ENCODE measurements at regions not wholly inside any gene's neighbourhood (a gene's known extent, or its start where the extent isn't known, plus 50 kb on each side); places are given as distances from the start of the nearest gene placed in this dataset.

DNA sequence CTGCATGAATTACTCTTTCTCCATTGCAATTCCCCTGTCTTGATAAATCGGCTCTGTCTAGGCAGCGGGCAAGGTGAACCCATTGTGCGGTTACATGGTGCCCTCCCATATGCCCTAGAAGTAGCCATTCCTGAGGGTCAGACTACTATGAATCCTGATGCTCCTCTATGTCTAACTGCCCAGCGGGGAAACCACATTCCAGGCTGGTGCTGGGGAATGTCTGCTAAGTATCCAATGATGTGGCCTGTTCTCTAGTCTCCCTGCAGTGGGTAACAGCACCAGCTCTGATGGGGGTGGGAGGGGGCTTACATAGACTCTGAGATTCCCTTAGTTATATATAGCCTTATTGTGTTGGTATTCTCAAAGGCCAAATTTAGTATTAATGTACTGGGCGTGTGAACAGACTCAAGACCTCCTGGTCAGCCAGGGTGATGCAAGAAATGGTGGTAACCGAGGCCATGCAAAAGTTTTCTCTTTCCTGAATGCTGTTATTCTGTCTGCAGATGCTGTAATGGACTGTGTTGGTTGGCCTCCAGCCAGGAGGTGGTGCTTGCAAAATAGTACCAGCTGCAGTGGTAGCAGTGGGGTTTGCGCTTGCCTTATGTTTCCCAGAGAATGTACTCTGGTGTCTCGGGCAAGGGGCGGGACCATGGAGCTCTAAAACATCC is 564.8 kb upstream of the SLITRK1 start:
- DNase-seq (ENCODE audit: low read depth): peak; percentile 36

DNA sequence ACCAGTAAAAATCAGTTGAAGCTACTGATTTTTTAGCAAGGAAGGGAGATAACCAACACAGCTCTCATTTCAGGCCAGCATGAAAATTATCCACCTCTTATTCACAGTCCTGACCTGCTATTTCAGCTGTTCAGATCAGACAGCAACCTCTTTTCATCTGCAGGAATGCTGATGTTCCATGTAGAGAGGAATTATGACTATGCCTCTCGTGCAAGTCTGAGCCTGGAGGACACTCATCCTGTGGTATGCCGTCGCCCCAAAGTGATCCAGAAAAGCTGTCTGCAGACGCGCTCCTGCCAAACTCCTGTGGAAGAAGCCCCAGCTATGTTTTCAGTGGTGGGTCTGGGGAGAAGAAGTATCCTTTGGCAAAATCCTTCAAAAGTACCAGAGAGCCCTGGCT is 563.5 kb upstream of the SLITRK1 start:
- peak; percentile 57 for DNase-seq (ENCODE audit: low read depth)

DNA sequence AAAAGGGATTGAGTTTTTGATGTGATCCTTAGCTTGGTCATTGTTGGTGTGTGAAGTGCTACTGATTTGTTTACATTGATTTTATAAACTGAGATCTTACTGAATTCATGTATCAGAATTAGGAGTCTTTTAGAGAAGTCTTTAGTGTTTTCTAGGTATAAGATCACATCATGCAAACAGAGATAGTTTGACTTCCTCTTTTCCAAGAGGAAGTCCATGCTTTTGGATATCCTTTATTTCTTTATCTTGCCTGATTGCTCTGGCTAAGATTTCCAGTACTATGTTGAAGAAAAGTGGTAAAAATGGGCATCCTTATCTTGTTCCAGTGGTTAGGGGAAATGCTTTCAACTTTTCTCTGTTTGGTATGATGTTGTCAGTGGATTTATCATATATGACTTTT is 561.2 kb upstream of the SLITRK1 start:
- no peak for DNase-seq (ENCODE audit: low read depth)

DNA sequence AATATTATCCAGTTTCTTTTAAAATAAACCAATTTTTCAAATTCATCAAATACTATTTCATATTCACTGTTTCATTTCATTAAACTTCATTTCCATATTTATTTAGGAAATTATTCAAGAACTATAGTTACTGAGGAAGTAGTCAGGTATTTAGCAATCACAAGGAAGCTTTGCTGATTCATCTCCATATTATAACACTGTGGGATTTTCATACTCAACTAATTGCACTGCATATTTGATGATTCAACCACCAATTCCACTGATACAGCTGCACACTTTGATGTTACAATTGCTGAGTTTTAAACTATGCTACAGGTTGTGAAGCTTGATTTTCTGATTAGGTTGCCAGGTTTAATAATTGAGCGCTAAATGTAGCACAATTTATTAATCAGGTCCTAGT is 556.8 kb upstream of the SLITRK1 start:
- DNase-seq (ENCODE audit: low read depth): peak; percentile 74

DNA sequence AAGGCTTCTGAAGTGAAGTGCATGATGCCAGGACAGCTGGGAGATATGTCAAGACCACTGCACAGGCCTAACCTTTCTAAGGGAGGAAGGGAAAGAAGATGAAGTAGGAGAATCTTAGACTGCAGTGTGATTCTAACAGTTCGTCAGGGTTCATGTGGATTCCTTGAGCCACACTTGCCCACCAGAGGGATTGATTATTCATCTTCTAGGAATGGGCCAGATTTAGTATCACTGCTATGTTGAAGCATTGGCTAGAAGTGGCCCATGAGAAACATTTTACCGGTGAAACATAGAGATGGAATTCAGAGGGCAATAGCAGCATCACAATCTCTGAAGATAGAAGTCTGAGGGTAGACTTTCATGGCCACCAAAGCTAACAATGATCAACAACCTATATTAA is 550.8 kb upstream of the SLITRK1 start:
- DNase-seq (ENCODE audit: low read depth): peak; percentile 91

DNA sequence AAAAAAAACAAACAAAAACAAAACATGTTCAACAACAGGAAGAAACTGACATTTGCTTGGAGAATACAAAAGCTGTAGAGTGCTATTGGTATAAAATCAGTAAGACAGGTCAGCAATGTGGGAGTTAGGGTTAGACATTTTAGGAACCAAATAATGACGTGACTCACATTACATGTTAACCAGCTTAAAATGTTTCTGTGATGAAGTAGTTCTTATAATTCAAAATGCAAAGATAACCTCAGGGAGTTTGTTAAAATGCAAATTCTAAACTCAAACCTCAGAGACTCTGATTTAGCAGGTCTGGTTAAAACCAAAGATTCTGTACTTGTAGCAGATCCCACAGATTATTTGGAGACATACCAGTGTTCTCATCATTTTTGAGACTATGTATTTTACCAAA is 549.4 kb upstream of the SLITRK1 start:
- DNase-seq (ENCODE audit: low read depth): peak; percentile 70

DNA sequence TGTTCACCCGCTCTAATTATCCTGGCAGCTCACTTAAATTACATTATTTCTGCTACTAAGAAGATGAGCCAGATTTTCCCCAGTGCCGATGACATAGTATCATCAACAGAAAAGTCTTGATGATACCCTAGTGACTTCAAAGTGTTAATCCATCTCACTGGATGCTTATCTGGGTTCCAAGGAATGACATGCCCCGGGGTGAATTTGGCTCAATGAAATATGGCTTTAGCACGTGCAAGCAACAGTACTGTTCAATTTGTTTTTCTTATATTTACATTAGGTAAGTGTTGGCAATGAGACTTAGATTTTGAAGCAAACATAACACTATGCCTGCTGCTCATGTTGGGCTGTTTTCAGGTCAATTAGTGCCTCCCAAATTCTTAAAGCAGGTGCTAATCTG is 548.2 kb upstream of the SLITRK1 start:
- no peak for DNase-seq (ENCODE audit: low read depth)

DNA sequence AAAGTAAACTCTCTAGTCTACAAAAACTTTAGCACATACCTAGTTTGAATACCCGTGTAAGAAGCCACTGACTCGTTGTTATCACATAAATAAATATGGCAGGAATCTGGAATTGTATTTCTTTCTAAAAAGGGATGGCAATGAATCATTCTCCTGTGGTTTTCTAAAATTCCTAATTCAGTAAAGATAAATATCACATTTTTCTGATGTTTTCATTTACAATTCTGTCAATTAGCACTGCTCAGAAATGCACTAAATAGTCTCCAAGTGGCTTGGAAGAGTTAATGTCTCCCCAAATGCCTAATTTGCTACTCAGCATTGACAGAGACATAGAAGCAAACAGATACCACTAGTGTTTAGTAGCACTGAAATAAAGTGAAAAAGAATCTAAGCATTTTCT is 547.7 kb upstream of the SLITRK1 start:
- peak; percentile 90 for DNase-seq (ENCODE audit: low read depth)

DNA sequence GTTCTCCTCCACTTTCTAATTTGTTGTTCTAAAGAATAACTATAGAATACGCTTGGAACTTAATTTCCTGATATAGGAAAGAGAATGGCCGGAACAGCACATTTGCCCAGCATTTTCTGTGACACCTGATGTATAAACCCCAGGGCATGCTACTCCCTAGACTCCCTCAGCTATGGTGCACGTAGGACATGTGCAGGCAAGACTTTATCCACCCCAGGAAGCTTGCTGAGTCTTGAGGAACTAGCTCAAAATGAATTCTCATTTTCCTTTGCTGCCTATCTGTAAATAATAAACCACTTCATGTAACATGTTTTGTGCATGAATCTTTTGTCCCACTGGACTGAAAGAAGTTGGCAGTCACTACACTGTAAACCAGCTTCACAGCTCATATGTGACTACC is 535.8 kb upstream of the SLITRK1 start:
- DNase-seq (ENCODE audit: low read depth): no peak

DNA sequence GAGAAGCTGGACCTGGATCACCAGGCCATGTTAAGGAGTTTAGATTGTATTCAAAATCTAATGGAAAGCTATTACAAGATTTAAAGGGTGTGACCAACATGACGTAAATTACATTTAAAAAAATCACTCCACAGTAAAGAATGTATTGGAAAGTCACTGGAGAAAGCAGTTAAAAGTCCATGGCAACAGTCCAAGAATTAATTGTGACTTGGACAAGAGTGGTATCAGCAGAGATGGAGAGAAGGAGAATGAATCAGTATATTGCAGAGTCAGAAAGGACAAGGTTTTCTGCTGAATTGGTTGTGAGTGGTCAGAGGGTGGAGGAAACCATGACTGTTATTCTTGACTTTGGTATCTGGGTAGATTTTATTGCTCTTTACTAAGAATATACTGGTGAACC is 535.1 kb upstream of the SLITRK1 start:
- DNase-seq (ENCODE audit: low read depth): peak; percentile 63

DNA sequence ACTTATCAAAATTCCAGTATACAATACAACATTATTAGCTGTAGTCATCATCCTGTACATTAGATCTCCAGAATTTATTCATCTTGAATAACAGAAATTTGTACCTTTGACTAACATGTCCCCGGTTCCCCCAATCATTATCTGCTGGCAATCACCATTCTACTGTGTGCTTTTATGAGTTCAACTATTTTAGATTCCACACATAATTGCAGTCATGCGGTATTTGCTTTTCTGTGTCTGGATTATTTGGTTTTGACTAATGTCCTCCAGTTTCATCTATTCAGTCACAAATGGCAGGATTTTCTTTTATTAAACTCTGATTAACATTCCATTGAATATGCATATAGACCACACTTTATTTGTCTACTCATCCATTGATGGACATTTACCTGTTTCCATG is 530.7 kb upstream of the SLITRK1 start:
- peak; percentile 67 for DNase-seq (ENCODE audit: low read depth)

DNA sequence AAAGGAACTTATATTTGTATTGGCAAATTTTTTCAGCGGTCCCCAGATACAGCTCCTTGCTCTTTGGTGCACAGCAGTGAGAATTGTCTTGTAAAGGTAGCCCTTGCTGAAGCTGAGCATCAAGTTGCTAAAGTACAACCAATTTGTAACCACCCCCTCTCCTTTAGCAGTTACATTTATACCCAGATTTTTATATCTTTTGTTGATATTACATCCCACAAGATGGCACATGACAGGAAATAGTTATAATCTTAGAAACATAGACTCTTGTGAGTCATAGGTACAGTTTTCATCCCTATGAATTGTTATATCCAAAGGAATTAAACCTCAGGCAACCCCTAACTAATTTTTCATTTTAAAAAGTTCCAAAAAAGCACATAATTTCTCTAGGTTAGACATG is 523.0 kb upstream of the SLITRK1 start:
- DNase-seq (ENCODE audit: low read depth): peak; percentile 37

DNA sequence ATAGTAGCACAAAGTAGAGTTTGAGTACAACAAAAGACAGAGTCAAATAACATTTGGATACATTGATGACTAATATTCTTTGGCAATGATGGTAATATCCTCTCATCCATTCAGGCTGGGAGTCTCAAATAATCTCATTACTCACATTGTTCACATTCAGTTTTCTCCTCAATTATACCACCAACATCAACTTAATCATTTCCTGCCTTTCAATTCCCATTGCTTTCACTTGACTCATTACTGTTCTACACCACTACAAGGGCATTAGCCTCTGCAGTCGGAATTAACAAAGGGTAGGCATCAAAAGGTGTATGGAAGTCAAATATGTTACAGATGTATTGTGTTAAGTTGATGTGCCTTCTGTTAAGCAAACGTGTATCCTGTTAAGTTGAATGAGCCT is 518.4 kb upstream of the SLITRK1 start:
- DNase-seq (ENCODE audit: low read depth): peak; percentile 87

DNA sequence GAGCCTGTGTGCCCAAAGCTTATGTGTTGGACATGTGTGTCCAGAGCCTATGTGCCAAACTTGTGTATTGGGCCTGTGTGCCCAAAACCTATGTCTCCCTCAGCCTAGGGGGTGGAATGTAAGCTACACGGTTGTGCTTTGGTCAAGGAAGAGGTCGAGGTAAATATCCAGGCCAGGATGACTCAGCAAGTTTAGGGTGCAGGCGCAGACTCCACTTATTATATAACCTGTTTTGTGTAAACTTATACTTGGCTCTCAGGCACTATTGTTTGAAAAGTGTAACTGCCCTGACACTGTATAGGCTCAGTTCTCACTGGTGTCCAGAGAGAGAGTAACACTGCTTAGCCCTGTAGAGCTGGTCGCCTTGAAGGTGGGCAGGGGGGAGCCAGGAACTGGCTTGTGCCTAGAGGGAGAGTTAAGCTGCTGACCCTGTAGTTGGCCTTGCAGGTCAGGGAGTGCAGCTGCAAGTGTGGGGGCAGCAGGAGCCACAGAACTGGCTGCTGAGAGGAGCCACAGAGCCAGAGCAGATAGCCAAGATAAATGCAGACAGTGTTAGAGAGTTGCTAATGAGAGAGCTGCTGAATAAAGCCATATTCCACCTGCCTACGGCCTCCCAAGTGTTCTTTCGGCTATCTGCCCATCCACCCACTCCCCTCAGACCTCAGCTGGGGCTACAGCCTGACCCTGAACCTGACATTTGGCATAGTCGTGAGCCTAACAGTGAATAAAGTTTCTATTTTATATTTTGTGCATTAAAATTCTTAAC is 517.2 kb upstream of the SLITRK1 start:
- no peak for DNase-seq (ENCODE audit: low read depth)

DNA sequence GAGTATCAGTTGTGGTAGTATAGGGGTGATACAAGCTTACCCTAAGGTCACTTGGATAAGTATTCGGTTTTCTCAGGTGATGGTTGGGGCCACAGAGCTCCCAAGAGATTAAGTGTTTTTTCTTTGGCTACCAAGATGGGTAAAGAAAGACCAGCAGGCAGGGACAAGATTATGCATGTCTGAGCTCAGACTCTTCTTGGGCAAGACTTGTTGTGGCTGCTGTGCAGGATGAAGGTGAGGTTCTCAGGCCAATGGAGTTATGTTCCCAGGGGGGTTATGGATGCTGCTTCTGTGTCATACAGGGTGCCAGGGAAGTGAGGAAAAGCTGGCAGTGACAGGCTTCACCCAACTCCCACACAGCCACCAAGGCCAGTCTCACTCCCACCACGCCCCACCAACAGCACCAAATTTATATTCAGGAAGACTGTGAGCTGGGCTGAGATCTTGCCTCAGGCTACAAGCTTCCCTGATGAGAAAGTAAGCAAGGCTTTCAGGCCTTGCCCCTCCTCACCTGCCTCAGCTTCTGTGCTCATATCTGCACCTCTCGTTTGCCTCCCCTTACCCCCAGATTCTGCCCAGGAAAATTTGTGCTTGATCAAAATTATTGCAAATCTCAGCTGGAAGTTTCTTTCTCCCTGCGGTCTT is 511.8 kb upstream of the SLITRK1 start:
- DNase-seq (ENCODE audit: low read depth): no peak

DNA sequence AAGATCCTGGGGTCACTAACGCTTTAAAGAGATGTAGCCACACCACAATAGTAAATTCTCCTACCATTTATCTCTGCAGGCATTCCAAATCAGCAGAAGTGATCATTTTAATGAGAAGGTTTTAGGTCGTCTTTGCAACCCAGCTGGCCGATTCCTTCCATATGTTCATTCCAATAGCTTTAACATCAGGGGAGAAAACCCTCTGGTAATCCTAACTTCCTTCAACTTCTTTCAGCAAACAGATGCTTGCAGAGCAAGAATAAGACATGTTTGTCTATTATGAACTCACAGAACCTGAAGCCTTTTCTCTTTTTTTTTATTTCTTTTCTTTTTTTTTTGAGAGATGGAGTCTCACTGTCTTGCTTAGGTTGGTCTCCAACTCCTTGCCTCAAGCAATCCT is 498.6 kb upstream of the SLITRK1 start:
- DNase-seq (ENCODE audit: low read depth): peak; percentile 7

DNA sequence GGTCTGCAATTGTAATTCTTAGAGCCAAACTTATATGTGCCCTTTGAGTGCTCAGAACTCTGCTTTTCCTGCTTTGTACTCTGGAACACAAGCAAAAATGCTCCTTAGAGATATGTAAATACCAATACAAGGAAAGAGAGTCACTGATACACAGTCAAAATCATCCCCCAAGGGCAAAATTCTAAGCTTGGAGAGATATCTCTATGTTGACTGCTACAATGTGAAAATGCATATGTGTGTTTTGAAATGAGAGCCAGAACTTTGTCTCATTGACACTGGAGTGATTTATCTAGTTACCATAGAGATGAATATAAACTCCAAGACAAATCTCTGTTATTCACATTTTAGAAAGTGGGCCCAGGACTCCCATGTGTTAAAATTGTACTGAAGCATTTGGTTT is 494.8 kb upstream of the SLITRK1 start:
- DNase-seq (ENCODE audit: low read depth): peak; percentile 17

DNA sequence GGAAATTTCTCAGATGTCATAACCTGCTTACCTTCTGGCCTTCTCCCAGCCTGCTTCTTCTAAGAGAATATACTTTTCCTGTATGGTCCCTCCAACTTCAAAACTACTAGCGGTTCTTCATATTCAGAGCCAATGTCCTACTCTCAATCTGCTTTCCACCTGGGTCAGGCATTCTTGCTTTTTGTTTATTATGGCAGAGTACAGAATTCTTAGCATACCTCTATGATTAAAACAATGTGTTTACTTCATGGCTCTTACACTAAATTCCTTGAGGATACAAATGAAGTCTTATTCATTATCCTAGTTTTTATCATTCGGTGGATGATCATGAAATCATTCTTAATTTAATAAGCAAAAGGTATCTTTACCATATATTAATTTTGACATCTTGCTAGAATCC is 484.2 kb upstream of the SLITRK1 start:
- DNase-seq (ENCODE audit: low read depth): peak; percentile 45

DNA sequence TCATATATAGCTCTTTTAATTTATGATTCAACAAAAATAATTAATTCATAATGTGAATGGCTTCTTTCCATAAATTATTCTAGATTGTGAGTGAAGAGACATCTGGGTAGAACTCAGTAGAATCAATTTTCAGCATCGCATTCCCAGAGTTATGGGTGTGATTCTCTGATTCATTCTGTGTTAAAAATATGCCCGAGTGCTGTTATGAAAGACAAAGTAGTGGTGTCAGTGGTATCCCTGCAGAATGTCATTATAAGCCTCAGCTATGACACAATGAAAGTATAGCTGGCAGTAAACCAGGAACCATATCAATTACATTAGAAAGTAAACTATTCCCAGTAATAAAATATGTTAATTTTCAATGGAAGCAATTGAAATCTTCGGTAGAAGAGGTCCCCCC is 480.5 kb upstream of the SLITRK1 start:
- peak; percentile 42 for DNase-seq (ENCODE audit: low read depth)

DNA sequence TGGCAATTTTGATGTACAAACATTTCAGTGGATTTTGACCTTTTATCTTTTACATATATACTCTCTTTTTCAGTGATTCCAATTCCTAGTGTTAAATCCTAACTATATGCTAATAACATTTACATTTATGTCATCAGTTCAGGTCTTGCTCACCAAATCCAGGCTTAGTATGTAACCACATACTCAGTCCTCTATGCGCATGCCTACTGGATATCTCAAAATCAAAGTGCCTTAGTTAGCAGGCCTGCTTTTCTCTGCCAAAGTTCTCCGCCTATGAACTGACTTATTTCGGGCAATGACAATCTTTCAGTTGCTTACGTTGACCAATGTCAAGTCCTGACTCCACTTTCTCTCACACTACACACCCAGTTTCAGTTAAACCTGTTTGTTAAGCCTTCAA is 478.5 kb upstream of the SLITRK1 start:
- DNase-seq (ENCODE audit: low read depth): no peak

DNA sequence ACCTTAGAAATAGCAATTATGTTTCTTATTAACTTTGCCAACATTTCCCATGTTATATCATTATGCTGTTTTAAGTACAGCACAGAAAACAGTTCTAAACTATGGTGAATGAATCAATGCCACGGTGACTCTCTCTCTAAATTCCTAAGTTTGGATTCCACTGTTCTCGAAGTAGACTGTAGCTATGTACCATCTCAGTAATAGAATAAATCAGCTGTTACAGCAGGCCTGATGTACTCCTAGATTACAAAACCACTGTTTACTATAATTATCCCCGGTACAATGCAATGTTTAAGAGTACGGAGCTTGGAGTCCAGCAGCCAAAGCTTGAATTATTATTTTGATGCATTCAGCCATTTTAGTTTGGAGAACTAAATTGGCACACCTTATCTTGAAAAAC is 476.3 kb upstream of the SLITRK1 start:
- DNase-seq (ENCODE audit: low read depth): peak; percentile 6

DNA sequence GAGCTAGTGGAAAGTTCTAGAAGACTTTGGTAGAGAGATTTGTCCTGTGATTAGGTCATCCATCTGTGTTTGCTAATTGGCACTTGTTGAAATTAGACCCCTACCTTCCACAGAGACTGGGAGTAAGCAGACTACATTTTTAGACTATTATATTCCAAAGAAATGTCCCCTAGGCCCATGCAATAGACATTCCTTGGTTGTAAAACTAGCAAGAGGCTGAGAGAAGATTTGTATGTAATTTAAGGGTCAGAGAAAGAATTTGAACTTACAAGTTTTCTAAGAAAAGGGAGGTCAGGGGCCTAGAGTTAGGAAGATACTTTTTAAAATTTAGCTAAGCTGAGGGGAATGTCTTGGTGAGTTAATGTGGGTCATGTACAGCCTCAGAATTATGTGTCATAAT is 470.7 kb upstream of the SLITRK1 start:
- peak; percentile 64 for DNase-seq (ENCODE audit: low read depth)

DNA sequence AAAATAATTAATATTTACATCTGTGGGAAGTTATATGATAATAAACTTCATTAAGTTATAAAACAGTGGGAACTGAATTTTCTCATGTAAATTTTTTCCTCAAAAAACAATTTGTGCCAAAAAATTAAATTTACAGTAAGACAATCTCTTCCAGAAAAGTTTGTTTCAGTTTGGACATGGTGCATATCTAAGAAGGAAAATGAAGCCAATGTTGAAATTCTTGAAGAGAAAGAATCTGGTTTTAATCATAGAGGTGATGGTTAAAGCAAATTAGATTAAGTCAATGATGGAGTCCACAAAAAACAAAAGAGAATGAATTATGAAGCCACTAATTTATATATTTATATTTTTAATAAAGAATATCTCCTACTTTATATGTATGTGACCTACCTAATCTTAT is 457.2 kb upstream of the SLITRK1 start:
- DNase-seq (ENCODE audit: low read depth): no peak
